HL-60 (cell line): ENCODE measurements at regions not wholly inside any gene's neighbourhood (a gene's known extent, or its start where the extent isn't known, plus 50 kb on each side); places are given as distances from the start of the nearest gene placed in this dataset.

Experiments
- GABPA ChIP-seq: IDR thresholded peaks from 2 replicates; pipeline ENCODE4 v1.6.1; 2012; ENCODE audit warnings: low read depth
- REST ChIP-seq: IDR thresholded peaks from 2 replicates; pipeline ENCODE4 v1.6.1; 2012; ENCODE audit warnings: low read depth; ENCODE audit not compliant: insufficient replicate concordance
- TF ChIP-seq, protein P1 (sequence below): IDR thresholded peaks from one replicate; pipeline ENCODE4 v1.5.1; 2011; ENCODE audit warnings: low read length, control low read depth, inconsistent platforms; ENCODE audit not compliant: insufficient read depth

DNA sequence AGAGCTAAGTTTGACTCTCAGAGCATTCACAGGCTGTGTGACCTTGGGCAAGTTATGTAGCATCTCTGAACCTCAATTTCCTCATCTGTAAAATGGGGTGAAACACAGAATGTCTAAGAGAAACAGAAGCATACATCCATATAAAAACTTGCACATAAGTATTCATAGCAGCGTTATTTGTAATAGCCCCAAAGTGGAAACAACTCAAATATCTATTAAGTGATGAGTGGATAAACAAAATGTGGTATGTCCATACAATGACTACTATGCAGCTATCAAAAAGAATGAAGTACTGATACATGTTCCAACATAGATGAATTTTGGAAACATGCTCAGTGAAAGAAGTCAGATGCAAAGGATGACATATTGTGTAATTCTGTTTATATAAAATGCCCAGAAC is 201.8 kb upstream of the KBTBD8 start:
- TF ChIP-seq, protein P1, sequence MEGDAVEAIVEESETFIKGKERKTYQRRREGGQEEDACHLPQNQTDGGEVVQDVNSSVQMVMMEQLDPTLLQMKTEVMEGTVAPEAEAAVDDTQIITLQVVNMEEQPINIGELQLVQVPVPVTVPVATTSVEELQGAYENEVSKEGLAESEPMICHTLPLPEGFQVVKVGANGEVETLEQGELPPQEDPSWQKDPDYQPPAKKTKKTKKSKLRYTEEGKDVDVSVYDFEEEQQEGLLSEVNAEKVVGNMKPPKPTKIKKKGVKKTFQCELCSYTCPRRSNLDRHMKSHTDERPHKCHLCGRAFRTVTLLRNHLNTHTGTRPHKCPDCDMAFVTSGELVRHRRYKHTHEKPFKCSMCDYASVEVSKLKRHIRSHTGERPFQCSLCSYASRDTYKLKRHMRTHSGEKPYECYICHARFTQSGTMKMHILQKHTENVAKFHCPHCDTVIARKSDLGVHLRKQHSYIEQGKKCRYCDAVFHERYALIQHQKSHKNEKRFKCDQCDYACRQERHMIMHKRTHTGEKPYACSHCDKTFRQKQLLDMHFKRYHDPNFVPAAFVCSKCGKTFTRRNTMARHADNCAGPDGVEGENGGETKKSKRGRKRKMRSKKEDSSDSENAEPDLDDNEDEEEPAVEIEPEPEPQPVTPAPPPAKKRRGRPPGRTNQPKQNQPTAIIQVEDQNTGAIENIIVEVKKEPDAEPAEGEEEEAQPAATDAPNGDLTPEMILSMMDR, result no peak
- TF ChIP-seq GABPA (no peak), REST (no peak)
